ENCODE measurements at regions not wholly inside any gene's neighbourhood (a gene's known extent, or its start where the extent isn't known, plus 50 kb on each side); places are given as distances from the start of the nearest gene placed in this dataset.

DNA sequence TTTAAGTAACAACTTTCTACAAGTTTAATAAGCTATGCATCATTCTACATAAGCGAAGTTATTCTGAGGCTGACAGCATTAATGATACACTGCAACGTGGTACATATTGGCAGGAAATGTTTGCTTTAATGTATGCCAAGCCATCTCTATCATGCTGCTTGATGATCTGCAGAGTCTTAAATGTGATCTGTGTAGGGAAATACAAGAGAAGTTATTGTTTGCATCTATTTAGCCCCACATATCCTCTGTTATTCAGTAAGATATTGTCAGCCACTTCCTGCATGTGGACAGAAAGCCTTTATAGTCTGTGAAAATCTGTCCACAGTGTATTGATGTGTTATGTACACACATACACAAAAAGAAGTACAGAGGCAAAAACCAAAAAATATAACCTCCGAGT, 193.1 kb upstream of the FREM1 start:
- Histone ChIP-seq H3K9me2 (replicated peaks; ENCODE audit: low read length) (no peaks in the 10 kb centered on the region), H3K27me3 (ENCODE audit: low read length) (no peaks in the 10 kb centered on the region; the same call in 1 of the 2 replicates), H3K9me3 (ENCODE audit: low read length) (no peaks in the 10 kb centered on the region), H3K36me3 (ENCODE audit: low read depth, low read length) (no peaks in the 10 kb centered on the region), H3K4me3 (ENCODE audit: low read length) (no peak overlapping the region), H3K9ac (ENCODE audit: low read length) (no peak overlapping the region), H4K20me1 (ENCODE audit: low read length) (no peaks in the 10 kb centered on the region), H2AFZ (ENCODE audit: low read length) (no peak overlapping the region), H3K4me2 (ENCODE audit: low read length) (no peak overlapping the region), H3F3A (ENCODE audit: low read length, unreplicated experiment) (no peaks in the 10 kb centered on the region), H3K27ac (ENCODE audit: low read length) (no peak overlapping the region), H3K79me2 (ENCODE audit: low read length) (no peaks in the 10 kb centered on the region), H3K4me1 (ENCODE audit: insufficient read depth, low read length) (no peaks in the 10 kb centered on the region)
- CTCF ChIA-PET = interaction anchor here (1.4 kb wide), 1 partner anchor 32 kb away, joined by 9 read pairs; no protein-coding TSS in a partner anchor
- no peak for TF ChIP-seq EZH2 (IDR thresholded peaks at IDR 0.05; ENCODE audit: low read length, unreplicated experiment)
- no peak for TF ChIP-seq EZH2phosphoT487 (IDR thresholded peaks at IDR 0.05; ENCODE audit: borderline replicate concordance, low read length)
- TF ChIP-seq, protein P1, sequence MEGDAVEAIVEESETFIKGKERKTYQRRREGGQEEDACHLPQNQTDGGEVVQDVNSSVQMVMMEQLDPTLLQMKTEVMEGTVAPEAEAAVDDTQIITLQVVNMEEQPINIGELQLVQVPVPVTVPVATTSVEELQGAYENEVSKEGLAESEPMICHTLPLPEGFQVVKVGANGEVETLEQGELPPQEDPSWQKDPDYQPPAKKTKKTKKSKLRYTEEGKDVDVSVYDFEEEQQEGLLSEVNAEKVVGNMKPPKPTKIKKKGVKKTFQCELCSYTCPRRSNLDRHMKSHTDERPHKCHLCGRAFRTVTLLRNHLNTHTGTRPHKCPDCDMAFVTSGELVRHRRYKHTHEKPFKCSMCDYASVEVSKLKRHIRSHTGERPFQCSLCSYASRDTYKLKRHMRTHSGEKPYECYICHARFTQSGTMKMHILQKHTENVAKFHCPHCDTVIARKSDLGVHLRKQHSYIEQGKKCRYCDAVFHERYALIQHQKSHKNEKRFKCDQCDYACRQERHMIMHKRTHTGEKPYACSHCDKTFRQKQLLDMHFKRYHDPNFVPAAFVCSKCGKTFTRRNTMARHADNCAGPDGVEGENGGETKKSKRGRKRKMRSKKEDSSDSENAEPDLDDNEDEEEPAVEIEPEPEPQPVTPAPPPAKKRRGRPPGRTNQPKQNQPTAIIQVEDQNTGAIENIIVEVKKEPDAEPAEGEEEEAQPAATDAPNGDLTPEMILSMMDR (conservative IDR thresholded peaks at IDR 0.05; ENCODE audit: low read depth, low read length) = no peak
- intact Hi-C loops (cut with micrococcal nuclease) = no loop called here
- no peak for ATAC-seq
- no peak for DNase-seq
- BruUV-seq (replicated peaks) = no TSS peak
- POLR2A ChIA-PET (ENCODE audit: unreplicated experiment) = no interaction called here

DNA sequence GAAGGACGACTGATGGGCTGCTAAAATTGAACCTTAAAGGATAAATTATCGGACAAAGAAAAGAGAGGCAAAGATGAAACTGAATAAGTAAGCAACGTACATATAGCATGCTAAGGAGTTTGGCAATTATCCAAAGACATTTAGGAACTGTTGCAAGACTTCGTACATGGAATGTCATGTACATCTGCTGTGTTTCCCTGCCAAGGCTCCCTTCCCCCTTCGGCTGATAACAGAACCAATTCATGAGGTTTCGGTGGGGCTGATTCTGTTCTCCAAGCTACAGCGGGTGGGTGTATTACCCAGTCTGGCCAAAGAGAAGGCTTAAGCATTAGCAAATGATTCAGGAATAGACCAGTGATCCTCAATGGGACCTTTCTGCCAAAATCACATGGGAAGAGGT, 190.9 kb upstream of the FREM1 start:
- no TSS peak for BruUV-seq (replicated peaks)
- H2AFZ ChIP-seq (ENCODE audit: low read length) = no peak overlapping the region
- H3F3A ChIP-seq (ENCODE audit: low read length, unreplicated experiment) = no peaks in the 10 kb centered on the region
- H3K4me3 ChIP-seq (ENCODE audit: low read length) = no peak overlapping the region
- ChIA-PET POLR2A (ENCODE audit: unreplicated experiment) (no interaction called here), CTCF (no interaction called here)
- intact Hi-C loops (cut with micrococcal nuclease) = no loop called here
- H3K4me1 ChIP-seq (ENCODE audit: insufficient read depth, low read length) = no peaks in the 10 kb centered on the region
- DNase-seq (no peak), ATAC-seq (no peak)
- no peaks in the 10 kb centered on the region for H3K9me3 ChIP-seq (ENCODE audit: low read length)
- no peaks in the 10 kb centered on the region for H3K79me2 ChIP-seq (ENCODE audit: low read length)
- H3K36me3 ChIP-seq (ENCODE audit: low read depth, low read length) = no peaks in the 10 kb centered on the region
- no peak overlapping the region for H3K27ac ChIP-seq (ENCODE audit: low read length)
- no peaks in the 10 kb centered on the region; the same call in 1 of the 2 replicates for H3K27me3 ChIP-seq (ENCODE audit: low read length)
- H3K4me2 ChIP-seq (ENCODE audit: low read length) = no peak overlapping the region
- TF ChIP-seq, protein P1 (conservative IDR thresholded peaks at IDR 0.05; ENCODE audit: low read depth, low read length) = no peak
- TF ChIP-seq EZH2 (IDR thresholded peaks at IDR 0.05; ENCODE audit: low read length, unreplicated experiment) (no peak), EZH2phosphoT487 (IDR thresholded peaks at IDR 0.05; ENCODE audit: borderline replicate concordance, low read length) (no peak)
- H3K9ac ChIP-seq (ENCODE audit: low read length) = no peak overlapping the region
- H4K20me1 ChIP-seq (ENCODE audit: low read length) = no peaks in the 10 kb centered on the region
- no peaks in the 10 kb centered on the region for H3K9me2 ChIP-seq (replicated peaks; ENCODE audit: low read length)

DNA sequence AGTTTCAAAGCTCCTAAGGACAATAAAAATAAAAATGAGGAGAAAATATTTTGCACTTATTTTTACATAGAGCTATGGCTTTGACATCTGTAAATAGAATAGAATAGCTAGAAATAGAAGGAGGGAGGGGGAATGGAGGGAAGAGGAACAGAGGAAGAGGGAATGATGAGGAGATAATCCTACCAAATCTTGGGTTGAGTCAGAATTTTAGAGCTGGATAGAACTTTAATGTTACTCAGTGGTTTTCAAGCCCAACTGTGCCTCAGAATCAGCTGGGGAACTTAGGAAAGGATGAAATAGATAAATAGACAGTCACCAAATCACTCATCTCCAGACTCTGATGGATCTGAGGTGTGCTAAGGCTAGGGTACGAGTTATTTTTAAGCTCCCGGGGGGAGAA, 190.3 kb upstream of the FREM1 start:
- ATAC-seq (no peak), DNase-seq (no peak)
- no peaks in the 10 kb centered on the region for H3F3A ChIP-seq (ENCODE audit: low read length, unreplicated experiment)
- no peak overlapping the region for H3K27ac ChIP-seq (ENCODE audit: low read length)
- H3K79me2 ChIP-seq (ENCODE audit: low read length) = no peaks in the 10 kb centered on the region
- H3K4me1 ChIP-seq (ENCODE audit: insufficient read depth, low read length) = no peaks in the 10 kb centered on the region
- TF ChIP-seq EZH2phosphoT487 (IDR thresholded peaks at IDR 0.05; ENCODE audit: borderline replicate concordance, low read length) (no peak), EZH2 (IDR thresholded peaks at IDR 0.05; ENCODE audit: low read length, unreplicated experiment) (no peak)
- TF ChIP-seq, protein P1 (conservative IDR thresholded peaks at IDR 0.05; ENCODE audit: low read depth, low read length) = no peak
- intact Hi-C loops (cut with micrococcal nuclease) = no loop called here
- H3K4me3 ChIP-seq (ENCODE audit: low read length) = no peak overlapping the region
- ChIA-PET POLR2A (ENCODE audit: unreplicated experiment) (no interaction called here), CTCF (no interaction called here)
- no peaks in the 10 kb centered on the region for H3K36me3 ChIP-seq (ENCODE audit: low read depth, low read length)
- no peaks in the 10 kb centered on the region for H4K20me1 ChIP-seq (ENCODE audit: low read length)
- no peak overlapping the region for H2AFZ ChIP-seq (ENCODE audit: low read length)
- H3K9ac ChIP-seq (ENCODE audit: low read length) = no peak overlapping the region
- H3K9me2 ChIP-seq (replicated peaks; ENCODE audit: low read length) = no peaks in the 10 kb centered on the region
- no peaks in the 10 kb centered on the region; the same call in 1 of the 2 replicates for H3K27me3 ChIP-seq (ENCODE audit: low read length)
- BruUV-seq (replicated peaks) = no TSS peak
- H3K9me3 ChIP-seq (ENCODE audit: low read length) = no peaks in the 10 kb centered on the region
- H3K4me2 ChIP-seq (ENCODE audit: low read length) = no peak overlapping the region

Data from PC-3 (cell line).